GM12878 (cell line): ENCODE measurements at regions not wholly inside any gene's neighbourhood (a gene's known extent, or its start where the extent isn't known, plus 50 kb on each side); places are given as distances from the start of the nearest gene placed in this dataset.

Experiments used
- ATAC-seq: fragments of 200-7000 bp; cut with Tn5 transposase; 3 replicates; pipeline ENCODE4 v1.9.1; 2020; ENCODE audit warnings: mild to moderate bottlenecking, moderate library complexity
- BruUV-seq: library from RNA; stranded (reverse); fragments of 400-500 nt; replicated peaks from 2 replicates; lab custom pipeline; 2021; lab: Mats Ljungman, UMichigan
- CTCF ChIA-PET: fragments of 300-600 bp; sonication (Branson Sonifier 250); formaldehyde crosslinking; extraction: SDS; loops from one replicate; lab custom pipeline; 2021; ENCODE audit warnings: inconsistent platforms; lab: Yijun Ruan, JAX
- POLR2A ChIA-PET: fragments of 350-600 bp; formaldehyde crosslinking; extraction: SDS; loops from one replicate; lab custom pipeline; 2021; ENCODE audit warnings: inconsistent platforms; lab: Charles Lee
- RAD21 ChIA-PET: fragments of 300-600 bp; sonication (Branson Sonifier 250); formaldehyde crosslinking; loops from one replicate; lab custom pipeline; 2023; ENCODE audit warnings: antibody characterized with exemption; ENCODE audit not compliant: unreplicated experiment; lab: Charles Lee
- SMC1A ChIA-PET: fragments of 300-600 bp; sonication (Branson Sonifier 250); formaldehyde crosslinking; loops from one replicate; lab custom pipeline; 2023; ENCODE audit not compliant: unreplicated experiment, uncharacterized antibody; lab: Charles Lee
- DNase-seq: peaks from one replicate; pipeline ENCODE4 v3.0.0-alpha.2; 2011; ENCODE audit warnings: low read depth, low spot score
- FAIRE-seq: peaks from 3 replicates; lab custom pipeline; 2011; peaks lifted over from hg19 to GRCh38; lab: Jason Lieb, UNC
- H2AFZ ChIP-seq: 2 replicates; pipeline ENCODE4 v1.6.0; 2011; ENCODE audit warnings: low read depth, low read length, control low read depth; ENCODE audit not compliant: control insufficient read depth
- H3K27ac ChIP-seq: 2 replicates; pipeline ENCODE4 v1.5.1; 2011; ENCODE audit warnings: control low read depth; ENCODE audit not compliant: control insufficient read depth, insufficient read depth
- H3K27me3 ChIP-seq, 2 experiments: replicated peaks in 1 of 2; 2 replicates each; pipeline versions ENCODE4 v1.6.0 to v1.6.1; 2011; ENCODE audit warnings: low read length in 1 of 2; ENCODE audit not compliant: control insufficient read depth in 2 of 2, insufficient read depth in 2 of 2
- H3K36me3 ChIP-seq, 2 experiments: 2 replicates each; pipeline ENCODE4 v1.5.1; 2011; ENCODE audit warnings: low read length in 1 of 2; ENCODE audit not compliant: control insufficient read depth in 2 of 2, insufficient read depth in 2 of 2
- H3K4me1 ChIP-seq: 2 replicates; pipeline ENCODE4 v1.6.1; 2011; ENCODE audit warnings: mild to moderate bottlenecking, low read length, moderate library complexity, mixed read lengths; ENCODE audit not compliant: control insufficient read depth, insufficient read depth
- H3K4me2 ChIP-seq: 2 replicates; pipeline ENCODE4 v1.6.0; 2011; ENCODE audit warnings: control low read depth; ENCODE audit not compliant: control insufficient read depth, insufficient read depth
- H3K4me3 ChIP-seq: fragments of 200-600 bp; sonication (generic); 2 replicates; pipeline ENCODE4 v1.5.1; 2016
- H3K79me2 ChIP-seq: 2 replicates; pipeline ENCODE4 v1.6.0; 2011; ENCODE audit warnings: low read length; ENCODE audit not compliant: control insufficient read depth, insufficient read depth
- H3K9ac ChIP-seq: 2 replicates; pipeline ENCODE4 v1.8.0; 2011; ENCODE audit warnings: low read length, control low read depth, mixed read lengths; ENCODE audit not compliant: control insufficient read depth, insufficient read depth
- H3K9me3 ChIP-seq: replicated peaks from 3 replicates; pipeline ENCODE4 v1.5.1; 2011; ENCODE audit warnings: mild to moderate bottlenecking, low read length; ENCODE audit not compliant: control insufficient read depth, insufficient read depth
- H4K20me1 ChIP-seq: 2 replicates; pipeline ENCODE4 v1.6.0; 2011; ENCODE audit not compliant: control insufficient read depth, insufficient read depth
- HDAC2 ChIP-seq: fragments of 200-600 bp; sonication (generic); IDR thresholded peaks from 2 replicates; pipeline ENCODE4 v1.6.1; 2017
- KAT2A ChIP-seq: conservative IDR thresholded peaks from 2 replicates; pipeline ENCODE4 v1.6.1; 2011; ENCODE audit warnings: low read depth, low read length; ENCODE audit not compliant: control insufficient read depth
- MXI1 ChIP-seq: fragments of 150-350 bp; IDR thresholded peaks from 2 replicates; pipeline ENCODE4 v1.6.1; 2011; ENCODE audit warnings: low read depth, mild to moderate bottlenecking, inconsistent platforms, low read length, improper control_type of control experiment
- NFYB ChIP-seq: IDR thresholded peaks from 2 replicates; pipeline ENCODE4 v1.6.1; 2011; ENCODE audit warnings: low read depth, mild to moderate bottlenecking, low read length, improper control_type of control experiment, moderate library complexity; ENCODE audit not compliant: insufficient read depth
- POLR2AphosphoS2 ChIP-seq: IDR thresholded peaks from 2 replicates; pipeline ENCODE4 v1.6.1; 2011; ENCODE audit warnings: low read depth, mild to moderate bottlenecking, low read length, improper control_type of control experiment, moderate library complexity
- RCOR1 ChIP-seq: conservative IDR thresholded peaks from 2 replicates; pipeline ENCODE4 v1.6.1; 2012; ENCODE audit warnings: low read depth, low read length, improper control_type of control experiment
- TCF7 ChIP-seq: IDR thresholded peaks from 2 replicates; pipeline ENCODE4 v1.6.1; 2014; ENCODE audit warnings: antibody characterized with exemption, borderline replicate concordance
- ZBTB4 ChIP-seq: fragments of 450-650 bp; formaldehyde crosslinking; IDR thresholded peaks from 2 replicates; pipeline ENCODE4 v1.4.0; 2022; ENCODE audit warnings: mild to moderate bottlenecking, moderate library complexity
- ZBTB40 ChIP-seq: fragments of 450-650 bp; IDR thresholded peaks from 2 replicates; pipeline ENCODE4 v1.6.1; 2016; ENCODE audit warnings: mild to moderate bottlenecking, moderate library complexity, borderline replicate concordance
- WGBS: methylation state at CpG from one replicate; pipeline ENCODE4 v1.1.6; 2016; ENCODE audit warnings: low lambda C conversion rate; ENCODE audit not compliant: insufficient replicate concordance, insufficient coverage; ENCODE audit errors: missing lambda C conversion rate; 5-methylcytosine and 5-hydroxymethylcytosine counted together
- in situ Hi-C: fragments of 300-500 bp; cut with MboI; formaldehyde crosslinking; loops from 9 replicates; pipeline ENCODE4 v1.14.3; 2018; ENCODE audit warnings: mixed read lengths
- intact Hi-C: fragments of 100-400 bp; cut with micrococcal nuclease; formaldehyde crosslinking; loops from one replicate; pipeline ENCODE4 v1.14.2; 2022; ENCODE audit not compliant: unreplicated experiment

DNA sequence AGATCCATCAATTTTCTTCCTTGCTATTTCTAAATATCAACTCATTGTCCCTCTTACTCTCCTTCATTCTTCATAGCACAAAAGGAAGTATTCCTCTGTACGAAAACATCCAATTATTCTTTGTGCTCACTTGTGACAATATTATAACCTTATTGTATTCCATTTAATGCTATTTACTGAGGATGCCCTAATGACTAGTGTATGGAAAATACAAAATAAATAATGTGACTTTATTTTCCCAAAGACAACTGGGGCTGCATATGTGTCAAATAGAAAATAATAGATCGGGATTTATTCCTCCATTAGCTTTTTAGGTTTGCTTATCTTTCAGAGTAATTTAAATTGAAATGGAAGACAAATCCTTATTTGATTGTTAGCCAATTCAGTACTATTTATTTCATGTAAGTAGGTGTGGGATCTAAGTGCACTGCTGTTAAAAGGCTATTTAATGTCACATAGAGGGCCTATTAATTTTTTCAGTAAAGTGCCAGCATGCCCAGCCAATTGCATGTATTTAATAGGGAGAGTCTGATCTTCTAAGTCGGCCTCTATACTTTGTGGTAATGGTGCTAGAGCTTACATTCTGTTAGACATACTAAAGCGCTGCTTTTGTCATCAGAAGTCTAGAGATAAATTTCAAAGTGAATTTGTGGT, 329.8 kb downstream of the MCTP2 start:
- H2AFZ ChIP-seq: no peak overlapping the region
- DNase-seq (no peak), FAIRE-seq (no peak), ATAC-seq (no peak)
- ChIA-PET POLR2A (no interaction called here), SMC1A (no interaction called here), CTCF (no interaction called here), RAD21 (no interaction called here)
- no peak overlapping the region for H3K9ac ChIP-seq
- no peaks in the 10 kb centered on the region for H4K20me1 ChIP-seq
- WGBS: 21% methylated on average over 4 of the region's 4 CpGs
- no peaks in the 10 kb centered on the region for H3K36me3 ChIP-seq
- H3K27me3 ChIP-seq: no peaks in the 10 kb centered on the region
- H3K9me3 ChIP-seq: no peaks in the 10 kb centered on the region
- no peaks in the 10 kb centered on the region for H3K79me2 ChIP-seq
- no TSS peak for BruUV-seq
- no peaks in the 10 kb centered on the region for H3K4me1 ChIP-seq
- intact Hi-C loops: no loop called here
- H3K4me3 ChIP-seq: no peak overlapping the region
- no peak for TF ChIP-seq RCOR1
- TF ChIP-seq TCF7: no peak
- no peak for TF ChIP-seq MXI1
- no peak for TF ChIP-seq ZBTB4 (CRISPR knock-in tag)
- no peak for TF ChIP-seq HDAC2
- no peak for TF ChIP-seq NFYB
- TF ChIP-seq KAT2A: no peak
- TF ChIP-seq POLR2AphosphoS2: no peak
- no peak for TF ChIP-seq ZBTB40
- no peak overlapping the region for H3K27ac ChIP-seq
- no peak overlapping the region for H3K4me2 ChIP-seq
- in situ Hi-C loops: no loop called here
